SK-N-SH (cell line): ENCODE measurements at regions not wholly inside any gene's neighbourhood (a gene's known extent, or its start where the extent isn't known, plus 50 kb on each side); places are given as distances from the start of the nearest gene placed in this dataset.
A peak's percentile ranks its signal among the peaks of the same experiment; 100 is the strongest.

Experiments
- CTCF ChIA-PET: fragments of 300-600, 350-600 bp; formaldehyde crosslinking; extraction: SDS; loops from one replicate; lab custom pipeline; 2021; lab: Yijun Ruan, JAX
- POLR2A ChIA-PET: fragments of 350-600 bp; sonication (Branson Sonifier 250); formaldehyde crosslinking; extraction: SDS; loops from one replicate; lab custom pipeline; 2020; ENCODE audit warnings: antibody characterized with exemption, inconsistent platforms; lab: Yijun Ruan, JAX
- DNase-seq: peaks from one replicate; pipeline ENCODE4 v3.0.0; 2012
- H2AFZ ChIP-seq: fragments of 200-600 bp; sonication (generic); 2 replicates; pipeline ENCODE4 v1.8.1; 2016; ENCODE audit warnings: antibody characterized with exemption, mild to moderate bottlenecking, low read depth
- H3F3A ChIP-seq: fragments of 200-600 bp; sonication (generic); replicated peaks from 2 replicates; pipeline ENCODE3; 2016; ENCODE audit warnings: antibody characterized with exemption, mild to moderate bottlenecking; ENCODE audit not compliant: insufficient read depth
- H3K27ac ChIP-seq, 2 experiments: fragments of 200-500 bp in 1 of 2; fragments of 200-600 bp in 1 of 2; sonication (Bioruptor generic) in 1 of 2; sonication (generic), shearing (Covaris generic) in 1 of 2; 2 replicates each; pipeline versions ENCODE4 v1.5.1 to v1.6.1; 2014 to 2016; ENCODE audit warnings: low read depth in 2 of 2, inconsistent platforms in 1 of 2, low read length in 1 of 2, mild to moderate bottlenecking in 1 of 2, mixed read lengths in 1 of 2
- H3K27me3 ChIP-seq: fragments of 200-600 bp; sonication (generic), shearing (Covaris generic); 2 replicates; pipeline ENCODE4 v1.6.1; 2016; ENCODE audit warnings: mixed run types; ENCODE audit not compliant: insufficient read depth
- H3K36me3 ChIP-seq, 2 experiments: fragments of 200-500 bp in 1 of 2; fragments of 200-600 bp in 1 of 2; sonication (Bioruptor generic) in 1 of 2; sonication (generic) in 1 of 2; replicated peaks in 1 of 2; 2 replicates each; pipeline versions ENCODE3 to v1.5.1; 2014 to 2016; ENCODE audit warnings: low read length in 1 of 2, mild to moderate bottlenecking in 1 of 2; ENCODE audit not compliant: insufficient read depth in 2 of 2, control insufficient read depth in 1 of 2
- H3K4me1 ChIP-seq, 2 experiments: fragments of 200-500 bp in 1 of 2; fragments of 200-600 bp in 1 of 2; sonication (Bioruptor generic) in 1 of 2; sonication (generic), shearing (Covaris generic) in 1 of 2; 2 replicates each; pipeline versions ENCODE4 v1.5.1 to v1.6.1; 2014 to 2016; ENCODE audit warnings: low read depth in 1 of 2, low read length in 1 of 2, mixed run types in 1 of 2; ENCODE audit not compliant: insufficient read depth in 2 of 2, control insufficient read depth in 1 of 2
- H3K4me2 ChIP-seq: fragments of 200-600 bp; sonication (generic), shearing (Covaris generic); 2 replicates; pipeline ENCODE4 v1.6.1; 2017; ENCODE audit warnings: mixed run types
- H3K4me3 ChIP-seq, 2 experiments: fragments of 200-500 bp in 1 of 2; fragments of 200-600 bp in 1 of 2; sonication (Bioruptor generic) in 1 of 2; sonication (generic), shearing (Covaris generic) in 1 of 2; 2 replicates each; pipeline versions ENCODE4 v1.5.1 to v1.8.1; 2014 to 2016; ENCODE audit warnings: low read depth in 2 of 2, inconsistent platforms in 1 of 2, low read length in 1 of 2, mild to moderate bottlenecking in 1 of 2, mixed read lengths in 1 of 2, moderate library complexity in 1 of 2
- H3K79me2 ChIP-seq: fragments of 200-600 bp; sonication (generic); 2 replicates; pipeline ENCODE4 v1.8.1; 2017; ENCODE audit warnings: mild to moderate bottlenecking; ENCODE audit not compliant: insufficient read depth
- H3K9ac ChIP-seq: fragments of 200-600 bp; sonication (generic); 2 replicates; pipeline ENCODE4 v1.6.1; 2017; ENCODE audit warnings: mixed run types
- H3K9me2 ChIP-seq: fragments of 200-600 bp; sonication (generic); 2 replicates; pipeline ENCODE4 v1.6.1; 2017; ENCODE audit warnings: mixed run types
- H3K9me3 ChIP-seq: fragments of 200-600 bp; sonication (generic); 2 replicates; pipeline ENCODE4 v1.6.1; 2017; ENCODE audit warnings: mixed run types, mild to moderate bottlenecking, moderate library complexity
- H4K20me1 ChIP-seq: fragments of 200-600 bp; sonication (generic); 2 replicates; pipeline ENCODE4 v1.6.1; 2017; ENCODE audit warnings: mild to moderate bottlenecking, mixed run types; ENCODE audit not compliant: insufficient read depth
- CHD2 ChIP-seq: fragments of 150-350 bp; IDR thresholded peaks from 2 replicates; pipeline ENCODE4 v1.6.1; 2018; ENCODE audit warnings: low read length; ENCODE audit not compliant: partially characterized antibody
- CTCF ChIP-seq: fragments of 200-600 bp; sonication (generic); IDR thresholded peaks from 2 replicates; pipeline ENCODE4 v1.6.1; 2017; ENCODE audit warnings: antibody characterized with exemption, mild to moderate bottlenecking, moderate library complexity
- ELF1 ChIP-seq: IDR thresholded peaks from 2 replicates; pipeline ENCODE4 v1.4.0; 2012
- EP300 ChIP-seq, 2 experiments: IDR thresholded peaks; 2 replicates each; pipeline versions ENCODE4 v1.4.0 to v1.6.1; 2012; ENCODE audit warnings: borderline replicate concordance in 1 of 2, low read depth in 1 of 2, low read length in 1 of 2
- EZH2phosphoT487 ChIP-seq: fragments of 200-600 bp; sonication (generic); IDR thresholded peaks from 2 replicates; pipeline ENCODE4 v1.6.1; 2017; ENCODE audit warnings: low read depth, mixed run types, mild to moderate bottlenecking, antibody characterized with exemption, moderate library complexity, borderline replicate concordance
- FOXJ3 ChIP-seq: sonication (generic); formaldehyde crosslinking; IDR thresholded peaks from 2 replicates; pipeline ENCODE4 v1.5.1; 2020; ENCODE audit warnings: mild to moderate bottlenecking, missing genetic modification reagents
- GATA2 ChIP-seq: sonication (generic); formaldehyde crosslinking; IDR thresholded peaks from 2 replicates; pipeline ENCODE4 v1.5.0; 2020; ENCODE audit warnings: mild to moderate bottlenecking, missing genetic modification reagents
- IRF3 ChIP-seq: fragments of 150-350 bp; IDR thresholded peaks from 2 replicates; pipeline ENCODE4 v1.6.1; 2016; ENCODE audit warnings: mild to moderate bottlenecking, low read depth, low read length
- JUND ChIP-seq: IDR thresholded peaks from 2 replicates; pipeline ENCODE4 v1.4.0; 2012
- MAX ChIP-seq: IDR thresholded peaks from 2 replicates; pipeline ENCODE4 v1.4.0; 2012; ENCODE audit warnings: low read depth
- MXI1 ChIP-seq: IDR thresholded peaks from 2 replicates; pipeline ENCODE4 v1.6.1; 2012; ENCODE audit warnings: mild to moderate bottlenecking, low read depth, low read length, improper control_type of control experiment
- NRF1 ChIP-seq: IDR thresholded peaks from 2 replicates; pipeline ENCODE4 v1.6.1; 2012; ENCODE audit warnings: low read depth, mild to moderate bottlenecking, low read length
- PBX3 ChIP-seq: IDR thresholded peaks from 2 replicates; pipeline ENCODE4; 2012
- POLR2AphosphoS5 ChIP-seq: IDR thresholded peaks from 2 replicates; pipeline ENCODE4 v1.6.1; 2012; ENCODE audit warnings: low read depth, low read length
- RCOR1 ChIP-seq: fragments of 150-350 bp; IDR thresholded peaks from 2 replicates; pipeline ENCODE4 v1.6.1; 2017; ENCODE audit warnings: antibody characterized with exemption, low read length
- RXRA ChIP-seq: IDR thresholded peaks from 2 replicates; pipeline ENCODE4 v1.4.0; 2012; ENCODE audit warnings: low read depth, mild to moderate bottlenecking, borderline replicate concordance
- TAF1 ChIP-seq: IDR thresholded peaks from 2 replicates; pipeline ENCODE4 v1.6.1; 2012; ENCODE audit warnings: low read depth, mild to moderate bottlenecking, low read length, moderate library complexity, borderline replicate concordance
- USF2 ChIP-seq: fragments of 150-350 bp; IDR thresholded peaks from 2 replicates; pipeline ENCODE4 v1.6.1; 2017; ENCODE audit warnings: antibody characterized with exemption, low read length, low read depth, borderline replicate concordance
- WGBS: methylation state at CpG from one replicate; pipeline ENCODE4 v1.1.6; 2017; ENCODE audit warnings: low lambda C conversion rate; 5-methylcytosine and 5-hydroxymethylcytosine counted together

- Histone ChIP-seq H3K4me2 (no peak overlapping the region), H3K79me2 (no peaks in the 10 kb centered on the region), H3K27me3 (no peaks in the 10 kb centered on the region), H3K9me3 (no peaks in the 10 kb centered on the region), H3F3A (no peaks in the 10 kb centered on the region), H3K9ac (no peak overlapping the region), H3K27ac (no peak overlapping the region), H3K4me1 (no peaks in the 10 kb centered on the region), H2AFZ (peak overlapping the region; percentile 5; the same call in 1 of the 2 replicates), H3K36me3 (no peaks in the 10 kb centered on the region)
- POLR2A ChIA-PET = no interaction called here
- CTCF ChIA-PET = interaction anchor here (0.9 kb wide), 1 partner anchor 19 kb away, joined by 3 read pairs; no protein-coding TSS in a partner anchor
- no peak for DNase-seq
- TF ChIP-seq NRF1 = no peak
- no peak for TF ChIP-seq RXRA
- no peak for TF ChIP-seq MXI1
- TF ChIP-seq RCOR1 = no peak
- no peak for TF ChIP-seq PBX3
- TF ChIP-seq IRF3 = no peak
- no peak for TF ChIP-seq TAF1
- no peak for TF ChIP-seq GATA2
- TF ChIP-seq EZH2phosphoT487 = no peak
- TF ChIP-seq ELF1 = no peak
- TF ChIP-seq JUND = no peak
- no peak for TF ChIP-seq CTCF
- no peak for TF ChIP-seq FOXJ3 (CRISPR knock-in tag)
- TF ChIP-seq EP300 (IDR thresholded peaks at IDR 0.05; ENCODE audit: borderline replicate concordance in 1 of 2, low read depth in 1 of 2, low read length in 1 of 2) = no peak
- no peak for TF ChIP-seq USF2
- no peak for TF ChIP-seq POLR2AphosphoS5
- no peak for TF ChIP-seq MAX
- TF ChIP-seq CHD2 = no peak
- TF ChIP-seq, all 33 proteins: peak for 0
- H3K9me2 ChIP-seq = 0 out of 2 replicates have a peak, but pooled peaks cover 3% of the 10 kb centered on the region
- no peak overlapping the region for H3K4me3 ChIP-seq
- no peaks in the 10 kb centered on the region for H4K20me1 ChIP-seq
- 99% methylated on average over 12 of the region's 12 CpGs for WGBS
These were observed 1426.4 kb downstream of the PCDH9 start for GRCh38 chr13:65803530-65804392.
